Endothelial cell of umbilical vein (primary cell): ENCODE measurements at regions not wholly inside any gene's neighbourhood (a gene's known extent, or its start where the extent isn't known, plus 50 kb on each side); places are given as distances from the start of the nearest gene placed in this dataset.

Experiments used
- JUN ChIP-seq: IDR thresholded peaks from 2 replicates; pipeline ENCODE4 v1.6.1; 2011; ENCODE audit warnings: borderline replicate concordance, low read depth; ENCODE audit not compliant: insufficient read length, insufficient read depth
- TF ChIP-seq, protein P1 (sequence below), 2 donors: IDR thresholded peaks; 1 replicate in 1 of 2; 2 replicates in 1 of 2; pipeline ENCODE4 v1.5.1; 2011; ENCODE audit warnings: low read length in 2 of 2, mild to moderate bottlenecking in 2 of 2, moderate library complexity in 2 of 2, control low read depth in 1 of 2, inconsistent platforms in 1 of 2, low read depth in 1 of 2; ENCODE audit not compliant: insufficient read depth in 1 of 2; ENCODE audit errors: extremely low read depth in 1 of 2

DNA sequence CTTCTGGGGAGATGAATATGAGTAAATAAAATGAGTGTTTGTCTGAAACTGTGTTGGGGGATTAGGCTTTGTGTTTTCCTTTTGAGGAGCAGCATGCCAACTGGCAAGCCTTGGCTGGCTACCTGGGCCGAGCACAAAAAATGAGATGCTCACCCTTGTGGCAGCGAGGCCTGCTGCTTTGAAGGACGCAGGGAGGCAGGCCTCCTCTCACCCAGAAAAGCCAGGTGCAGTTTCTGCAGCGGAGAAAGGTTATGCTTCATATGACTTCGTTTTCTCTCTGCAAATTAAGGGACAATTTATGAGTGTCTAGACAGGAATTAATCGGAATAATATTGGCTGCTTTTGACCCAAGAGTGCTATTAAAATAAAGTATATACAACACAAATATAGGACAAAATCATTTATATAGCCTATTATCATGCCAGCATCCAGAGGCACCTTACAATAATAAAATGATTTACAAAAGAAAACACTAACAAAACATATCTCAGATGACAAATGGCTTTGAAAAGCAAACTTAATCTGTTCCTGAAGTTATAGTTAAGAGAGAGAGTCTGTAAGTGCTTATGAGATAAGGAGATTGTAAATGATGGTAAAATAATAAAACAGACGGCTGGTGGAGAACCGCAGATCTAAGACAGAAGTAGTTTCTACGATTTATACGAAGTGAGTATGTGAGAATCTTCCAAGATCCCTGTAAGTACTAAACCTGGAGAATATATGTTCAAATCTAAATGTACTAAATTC is 682.8 kb upstream of the NR2F2 start:
- TF ChIP-seq JUN = no peak
- TF ChIP-seq, protein P1, sequence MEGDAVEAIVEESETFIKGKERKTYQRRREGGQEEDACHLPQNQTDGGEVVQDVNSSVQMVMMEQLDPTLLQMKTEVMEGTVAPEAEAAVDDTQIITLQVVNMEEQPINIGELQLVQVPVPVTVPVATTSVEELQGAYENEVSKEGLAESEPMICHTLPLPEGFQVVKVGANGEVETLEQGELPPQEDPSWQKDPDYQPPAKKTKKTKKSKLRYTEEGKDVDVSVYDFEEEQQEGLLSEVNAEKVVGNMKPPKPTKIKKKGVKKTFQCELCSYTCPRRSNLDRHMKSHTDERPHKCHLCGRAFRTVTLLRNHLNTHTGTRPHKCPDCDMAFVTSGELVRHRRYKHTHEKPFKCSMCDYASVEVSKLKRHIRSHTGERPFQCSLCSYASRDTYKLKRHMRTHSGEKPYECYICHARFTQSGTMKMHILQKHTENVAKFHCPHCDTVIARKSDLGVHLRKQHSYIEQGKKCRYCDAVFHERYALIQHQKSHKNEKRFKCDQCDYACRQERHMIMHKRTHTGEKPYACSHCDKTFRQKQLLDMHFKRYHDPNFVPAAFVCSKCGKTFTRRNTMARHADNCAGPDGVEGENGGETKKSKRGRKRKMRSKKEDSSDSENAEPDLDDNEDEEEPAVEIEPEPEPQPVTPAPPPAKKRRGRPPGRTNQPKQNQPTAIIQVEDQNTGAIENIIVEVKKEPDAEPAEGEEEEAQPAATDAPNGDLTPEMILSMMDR (IDR thresholded peaks at IDR 0.05; ENCODE audit: extremely low read depth in 1 of 2, insufficient read depth in 1 of 2, low read depth in 1 of 2, low read length in 2 of 2) = no peak
